GM23338 (cell line): ENCODE measurements at regions not wholly inside any gene's neighbourhood (a gene's known extent, or its start where the extent isn't known, plus 50 kb on each side); places are given as distances from the start of the nearest gene placed in this dataset.

Source experiments
- ATAC-seq: fragments of 200-7000 bp; cut with Tn5 transposase; 3 replicates; pipeline ENCODE4 v1.9.1; 2020
- DNase-seq: peaks from one replicate; pipeline ENCODE4 v3.0.0-alpha.2; 2015; ENCODE audit warnings: low spot score
- H2AFZ ChIP-seq: fragments of 200-600 bp; sonication (generic); 2 replicates; pipeline ENCODE4 v1.8.0; 2016; ENCODE audit warnings: antibody characterized with exemption, mild to moderate bottlenecking, moderate library complexity
- H3F3A ChIP-seq: fragments of 200-600 bp; sonication (generic); replicated peaks from 2 replicates; pipeline ENCODE4 v1.8.0; 2017; ENCODE audit warnings: antibody characterized with exemption, mixed run types, low read depth
- H3K27ac ChIP-seq: fragments of 200-600 bp; sonication (generic); 2 replicates; pipeline ENCODE4 v1.6.1; 2016; ENCODE audit warnings: low read depth
- H3K27me3 ChIP-seq: fragments of 200-600 bp; sonication (generic); 2 replicates; pipeline ENCODE4 v1.8.0; 2016; ENCODE audit warnings: mild to moderate bottlenecking, mixed run types, moderate library complexity; ENCODE audit not compliant: insufficient read depth
- H3K36me3 ChIP-seq: fragments of 200-600 bp; sonication (generic); 2 replicates; pipeline ENCODE4 v1.8.0; 2016; ENCODE audit warnings: mild to moderate bottlenecking; ENCODE audit not compliant: insufficient read depth
- H3K4me1 ChIP-seq: fragments of 200-600 bp; sonication (generic); 2 replicates; pipeline ENCODE4 v1.8.0; 2016; ENCODE audit warnings: mild to moderate bottlenecking, moderate library complexity; ENCODE audit not compliant: insufficient read depth
- H3K4me2 ChIP-seq: fragments of 200-600 bp; sonication (generic); 2 replicates; pipeline ENCODE4 v1.7.1; 2017; ENCODE audit warnings: mixed run types
- H3K4me3 ChIP-seq: fragments of 200-600 bp; sonication (generic); 2 replicates; pipeline ENCODE4 v1.6.1; 2016; ENCODE audit warnings: mixed run types
- H3K79me2 ChIP-seq: fragments of 200-600 bp; sonication (generic); replicated peaks from 2 replicates; pipeline ENCODE4 v1.8.0; 2017; ENCODE audit warnings: mild to moderate bottlenecking; ENCODE audit not compliant: insufficient read depth
- H3K9me2 ChIP-seq: fragments of 200-600 bp; sonication (generic); 2 replicates; pipeline ENCODE4 v1.8.0; 2017; ENCODE audit not compliant: insufficient read depth
- H4K20me1 ChIP-seq: fragments of 200-600 bp; sonication (generic); replicated peaks from 2 replicates; pipeline ENCODE4 v1.8.0; 2017; ENCODE audit warnings: mild to moderate bottlenecking; ENCODE audit not compliant: insufficient read depth
- H3K27ac Mint-ChIP-seq: 2 replicates; pipeline ENCODE4 v1.8.0; 2020; ENCODE audit warnings: inconsistent platforms, mild to moderate bottlenecking, moderate library complexity, mixed read lengths
- H3K27me3 Mint-ChIP-seq: 3 replicates; pipeline ENCODE4 v1.8.0; 2022; ENCODE audit warnings: low read depth, mild to moderate bottlenecking, moderate library complexity, mixed read lengths, inconsistent platforms; ENCODE audit not compliant: insufficient read depth, poor library complexity
- H3K36me3 Mint-ChIP-seq: 3 replicates; pipeline ENCODE4 v1.8.0; 2021; ENCODE audit warnings: low read depth, mild to moderate bottlenecking, inconsistent platforms, moderate library complexity, mixed read lengths
- H3K4me1 Mint-ChIP-seq: 3 replicates; pipeline ENCODE4 v1.8.0; 2020; ENCODE audit warnings: mild to moderate bottlenecking, inconsistent platforms, mixed read lengths
- H3K4me3 Mint-ChIP-seq: 3 replicates; pipeline ENCODE4 v1.8.0; 2021; ENCODE audit warnings: moderate library complexity, mild to moderate bottlenecking, inconsistent platforms, mixed read lengths
- H3K9me3 Mint-ChIP-seq: 3 replicates; pipeline ENCODE4 v1.8.0; 2020; ENCODE audit warnings: moderate library complexity, mild to moderate bottlenecking, inconsistent platforms, mixed read lengths
- CREB1 ChIP-seq: fragments of 250-450 bp; sonication (Bioruptor Pico); IDR thresholded peaks from 2 replicates; pipeline ENCODE4 v1.5.0; 2020; ENCODE audit warnings: low read depth, mild to moderate bottlenecking, moderate library complexity
- EZH2 ChIP-seq: fragments of 200-600 bp; sonication (generic); IDR thresholded peaks from one replicate; pipeline ENCODE4 v1.8.0; 2017; ENCODE audit warnings: antibody characterized with exemption, mild to moderate bottlenecking, low read depth; ENCODE audit not compliant: unreplicated experiment
- EZH2phosphoT487 ChIP-seq: fragments of 200-600 bp; sonication (generic); IDR thresholded peaks from one replicate; pipeline ENCODE4 v1.8.1; 2018; ENCODE audit warnings: antibody characterized with exemption; ENCODE audit not compliant: unreplicated experiment
- STAT1 ChIP-seq: IDR thresholded peaks from one replicate; pipeline ENCODE4 v1.6.1; 2016; ENCODE audit warnings: antibody characterized with exemption; ENCODE audit not compliant: unreplicated experiment
- TF ChIP-seq, protein P1 (sequence below): fragments of 250-450 bp; sonication (Bioruptor Pico); IDR thresholded peaks from 2 replicates; pipeline ENCODE4 v1.5.0; 2020; ENCODE audit warnings: mild to moderate bottlenecking, moderate library complexity
- TF ChIP-seq, protein P2 (sequence below): IDR thresholded peaks from one replicate; pipeline ENCODE4 v1.6.1; 2018; ENCODE audit warnings: antibody characterized with exemption; ENCODE audit not compliant: unreplicated experiment
- TF ChIP-seq, protein P3 (sequence below): IDR thresholded peaks from 2 replicates; pipeline ENCODE4 v1.6.1; 2016; ENCODE audit warnings: antibody characterized with exemption

DNA sequence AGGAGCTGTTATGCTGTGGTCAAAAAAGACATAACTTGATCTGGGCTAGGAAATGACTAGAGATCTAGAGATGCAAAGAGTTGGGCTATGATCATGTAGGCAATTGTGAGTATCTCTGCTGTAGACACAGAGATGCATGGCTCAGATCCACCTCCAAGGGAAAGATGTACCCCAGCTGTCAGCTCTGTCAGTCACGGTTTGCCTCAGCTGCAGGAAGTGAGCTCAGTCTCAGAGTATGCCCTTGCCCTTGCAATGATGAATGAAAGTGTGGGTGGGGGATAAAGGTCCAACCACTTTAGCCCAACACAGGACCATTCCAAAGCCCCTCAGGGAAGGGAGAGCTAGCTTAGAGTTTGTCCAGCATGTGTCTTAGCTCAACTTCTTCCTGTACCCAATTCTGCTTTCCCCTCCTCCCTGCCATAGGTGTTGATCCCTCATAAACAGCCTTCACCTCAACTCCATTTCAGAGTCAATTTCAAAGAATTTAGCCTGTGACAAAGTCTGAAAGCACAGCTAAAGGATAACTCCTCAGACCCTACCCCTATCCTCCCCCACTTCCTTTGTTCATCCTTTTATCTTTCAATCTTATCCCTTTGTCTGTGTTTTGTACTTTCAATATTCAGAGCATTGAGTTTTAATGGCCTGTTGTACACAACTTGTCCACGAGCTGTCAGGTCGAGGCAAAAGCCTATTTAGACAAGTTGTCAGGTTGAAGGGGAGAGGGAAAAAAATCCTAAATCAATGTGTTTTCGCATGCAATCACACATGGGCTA is 90.6 kb downstream of the MID1IP1 start (continued):
- TF ChIP-seq, protein P1, sequence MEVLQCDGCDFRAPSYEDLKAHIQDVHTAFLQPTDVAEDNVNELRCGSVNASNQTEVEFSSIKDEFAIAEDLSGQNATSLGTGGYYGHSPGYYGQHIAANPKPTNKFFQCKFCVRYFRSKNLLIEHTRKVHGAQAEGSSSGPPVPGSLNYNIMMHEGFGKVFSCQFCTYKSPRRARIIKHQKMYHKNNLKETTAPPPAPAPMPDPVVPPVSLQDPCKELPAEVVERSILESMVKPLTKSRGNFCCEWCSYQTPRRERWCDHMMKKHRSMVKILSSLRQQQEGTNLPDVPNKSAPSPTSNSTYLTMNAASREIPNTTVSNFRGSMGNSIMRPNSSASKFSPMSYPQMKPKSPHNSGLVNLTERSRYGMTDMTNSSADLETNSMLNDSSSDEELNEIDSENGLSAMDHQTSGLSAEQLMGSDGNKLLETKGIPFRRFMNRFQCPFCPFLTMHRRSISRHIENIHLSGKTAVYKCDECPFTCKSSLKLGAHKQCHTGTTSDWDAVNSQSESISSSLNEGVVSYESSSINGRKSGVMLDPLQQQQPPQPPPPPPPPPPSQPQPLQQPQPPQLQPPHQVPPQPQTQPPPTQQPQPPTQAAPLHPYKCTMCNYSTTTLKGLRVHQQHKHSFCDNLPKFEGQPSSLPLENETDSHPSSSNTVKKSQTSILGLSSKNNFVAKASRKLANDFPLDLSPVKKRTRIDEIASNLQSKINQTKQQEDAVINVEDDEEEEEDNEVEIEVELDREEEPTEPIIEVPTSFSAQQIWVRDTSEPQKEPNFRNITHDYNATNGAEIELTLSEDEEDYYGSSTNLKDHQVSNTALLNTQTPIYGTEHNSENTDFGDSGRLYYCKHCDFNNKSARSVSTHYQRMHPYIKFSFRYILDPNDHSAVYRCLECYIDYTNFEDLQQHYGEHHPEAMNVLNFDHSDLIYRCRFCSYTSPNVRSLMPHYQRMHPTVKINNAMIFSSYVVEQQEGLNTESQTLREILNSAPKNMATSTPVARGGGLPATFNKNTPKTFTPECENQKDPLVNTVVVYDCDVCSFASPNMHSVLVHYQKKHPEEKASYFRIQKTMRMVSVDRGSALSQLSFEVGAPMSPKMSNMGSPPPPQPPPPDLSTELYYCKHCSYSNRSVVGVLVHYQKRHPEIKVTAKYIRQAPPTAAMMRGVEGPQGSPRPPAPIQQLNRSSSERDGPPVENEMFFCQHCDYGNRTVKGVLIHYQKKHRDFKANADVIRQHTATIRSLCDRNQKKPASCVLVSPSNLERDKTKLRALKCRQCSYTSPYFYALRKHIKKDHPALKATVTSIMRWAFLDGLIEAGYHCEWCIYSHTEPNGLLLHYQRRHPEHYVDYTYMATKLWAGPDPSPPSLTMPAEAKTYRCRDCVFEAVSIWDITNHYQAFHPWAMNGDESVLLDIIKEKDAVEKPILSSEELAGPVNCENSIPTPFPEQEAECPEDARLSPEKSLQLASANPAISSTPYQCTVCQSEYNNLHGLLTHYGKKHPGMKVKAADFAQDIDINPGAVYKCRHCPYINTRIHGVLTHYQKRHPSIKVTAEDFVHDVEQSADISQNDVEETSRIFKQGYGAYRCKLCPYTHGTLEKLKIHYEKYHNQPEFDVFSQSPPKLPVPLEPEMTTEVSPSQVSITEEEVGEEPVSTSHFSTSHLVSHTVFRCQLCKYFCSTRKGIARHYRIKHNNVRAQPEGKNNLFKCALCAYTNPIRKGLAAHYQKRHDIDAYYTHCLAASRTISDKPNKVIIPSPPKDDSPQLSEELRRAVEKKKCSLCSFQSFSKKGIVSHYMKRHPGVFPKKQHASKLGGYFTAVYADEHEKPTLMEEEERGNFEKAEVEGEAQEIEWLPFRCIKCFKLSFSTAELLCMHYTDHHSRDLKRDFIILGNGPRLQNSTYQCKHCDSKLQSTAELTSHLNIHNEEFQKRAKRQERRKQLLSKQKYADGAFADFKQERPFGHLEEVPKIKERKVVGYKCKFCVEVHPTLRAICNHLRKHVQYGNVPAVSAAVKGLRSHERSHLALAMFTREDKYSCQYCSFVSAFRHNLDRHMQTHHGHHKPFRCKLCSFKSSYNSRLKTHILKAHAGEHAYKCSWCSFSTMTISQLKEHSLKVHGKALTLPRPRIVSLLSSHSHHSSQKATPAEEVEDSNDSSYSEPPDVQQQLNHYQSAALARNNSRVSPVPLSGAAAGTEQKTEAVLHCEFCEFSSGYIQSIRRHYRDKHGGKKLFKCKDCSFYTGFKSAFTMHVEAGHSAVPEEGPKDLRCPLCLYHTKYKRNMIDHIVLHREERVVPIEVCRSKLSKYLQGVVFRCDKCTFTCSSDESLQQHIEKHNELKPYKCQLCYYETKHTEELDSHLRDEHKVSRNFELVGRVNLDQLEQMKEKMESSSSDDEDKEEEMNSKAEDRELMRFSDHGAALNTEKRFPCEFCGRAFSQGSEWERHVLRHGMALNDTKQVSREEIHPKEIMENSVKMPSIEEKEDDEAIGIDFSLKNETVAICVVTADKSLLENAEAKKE (CRISPR knock-in tag): no peak

DNA sequence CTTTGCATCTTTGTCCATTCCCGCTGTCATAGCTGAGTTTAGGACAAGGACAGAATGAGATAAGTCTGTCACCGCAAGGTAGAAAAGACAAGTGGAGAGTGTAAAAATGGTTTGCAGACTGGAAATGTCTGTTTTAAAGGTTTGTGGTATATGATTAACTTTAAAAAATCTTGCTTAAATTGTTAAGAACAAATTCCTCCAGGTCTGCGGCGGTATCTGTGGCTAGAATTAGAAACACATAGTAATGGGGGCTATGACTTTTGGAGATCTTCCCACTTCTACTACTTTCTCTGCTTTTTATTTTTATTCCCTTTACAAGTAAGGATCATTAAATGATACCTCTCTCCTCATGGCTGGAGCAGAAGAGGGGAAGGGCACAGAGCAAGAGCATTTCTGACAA is 92.2 kb downstream of the MID1IP1 start:
- no peak overlapping the region; the same call in 1 of the 2 replicates for H3K27ac Mint-ChIP-seq
- TF ChIP-seq EZH2phosphoT487 (no peak), STAT1 (no peak), CREB1 (CRISPR knock-in tag) (no peak), EZH2 (no peak)
- TF ChIP-seq, protein P2, sequence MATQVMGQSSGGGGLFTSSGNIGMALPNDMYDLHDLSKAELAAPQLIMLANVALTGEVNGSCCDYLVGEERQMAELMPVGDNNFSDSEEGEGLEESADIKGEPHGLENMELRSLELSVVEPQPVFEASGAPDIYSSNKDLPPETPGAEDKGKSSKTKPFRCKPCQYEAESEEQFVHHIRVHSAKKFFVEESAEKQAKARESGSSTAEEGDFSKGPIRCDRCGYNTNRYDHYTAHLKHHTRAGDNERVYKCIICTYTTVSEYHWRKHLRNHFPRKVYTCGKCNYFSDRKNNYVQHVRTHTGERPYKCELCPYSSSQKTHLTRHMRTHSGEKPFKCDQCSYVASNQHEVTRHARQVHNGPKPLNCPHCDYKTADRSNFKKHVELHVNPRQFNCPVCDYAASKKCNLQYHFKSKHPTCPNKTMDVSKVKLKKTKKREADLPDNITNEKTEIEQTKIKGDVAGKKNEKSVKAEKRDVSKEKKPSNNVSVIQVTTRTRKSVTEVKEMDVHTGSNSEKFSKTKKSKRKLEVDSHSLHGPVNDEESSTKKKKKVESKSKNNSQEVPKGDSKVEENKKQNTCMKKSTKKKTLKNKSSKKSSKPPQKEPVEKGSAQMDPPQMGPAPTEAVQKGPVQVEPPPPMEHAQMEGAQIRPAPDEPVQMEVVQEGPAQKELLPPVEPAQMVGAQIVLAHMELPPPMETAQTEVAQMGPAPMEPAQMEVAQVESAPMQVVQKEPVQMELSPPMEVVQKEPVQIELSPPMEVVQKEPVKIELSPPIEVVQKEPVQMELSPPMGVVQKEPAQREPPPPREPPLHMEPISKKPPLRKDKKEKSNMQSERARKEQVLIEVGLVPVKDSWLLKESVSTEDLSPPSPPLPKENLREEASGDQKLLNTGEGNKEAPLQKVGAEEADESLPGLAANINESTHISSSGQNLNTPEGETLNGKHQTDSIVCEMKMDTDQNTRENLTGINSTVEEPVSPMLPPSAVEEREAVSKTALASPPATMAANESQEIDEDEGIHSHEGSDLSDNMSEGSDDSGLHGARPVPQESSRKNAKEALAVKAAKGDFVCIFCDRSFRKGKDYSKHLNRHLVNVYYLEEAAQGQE: no peak
- TF ChIP-seq, protein P3, sequence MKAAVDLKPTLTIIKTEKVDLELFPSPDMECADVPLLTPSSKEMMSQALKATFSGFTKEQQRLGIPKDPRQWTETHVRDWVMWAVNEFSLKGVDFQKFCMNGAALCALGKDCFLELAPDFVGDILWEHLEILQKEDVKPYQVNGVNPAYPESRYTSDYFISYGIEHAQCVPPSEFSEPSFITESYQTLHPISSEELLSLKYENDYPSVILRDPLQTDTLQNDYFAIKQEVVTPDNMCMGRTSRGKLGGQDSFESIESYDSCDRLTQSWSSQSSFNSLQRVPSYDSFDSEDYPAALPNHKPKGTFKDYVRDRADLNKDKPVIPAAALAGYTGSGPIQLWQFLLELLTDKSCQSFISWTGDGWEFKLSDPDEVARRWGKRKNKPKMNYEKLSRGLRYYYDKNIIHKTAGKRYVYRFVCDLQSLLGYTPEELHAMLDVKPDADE: no peak

More for the DNA sequence above, 92.2 kb downstream of the MID1IP1 start:
- Mint-ChIP-seq H3K36me3 (no peaks in the 10 kb centered on the region), H3K4me1 (peaks cover 12% of the 10 kb centered on the region), H3K27me3 (peaks cover 3% of the 10 kb centered on the region), H3K4me3 (no peak overlapping the region), H3K9me3 (no peaks in the 10 kb centered on the region; the same call in 2 of the 3 replicates)
- Histone ChIP-seq H3K27ac (no peak overlapping the region), H3K27me3 (no peaks in the 10 kb centered on the region), H3F3A (no peaks in the 10 kb centered on the region), H3K4me1 (peaks cover 5% of the 10 kb centered on the region), H4K20me1 (no peaks in the 10 kb centered on the region), H3K9me2 (no peaks in the 10 kb centered on the region), H3K79me2 (no peaks in the 10 kb centered on the region), H3K4me3 (no peak overlapping the region), H2AFZ (no peak overlapping the region), H3K4me2 (no peak overlapping the region), H3K36me3 (no peaks in the 10 kb centered on the region)
- DNase-seq (no peak), ATAC-seq (no peak)
